C4-2B (cell line): ENCODE measurements at regions not wholly inside any gene's neighbourhood (a gene's known extent, or its start where the extent isn't known, plus 50 kb on each side); places are given as distances from the start of the nearest gene placed in this dataset.
"Not testable (repeated sequence)": the region's sequence is repeated elsewhere in the genome, so short reads cannot be mapped to it uniquely, and the experiment has no call there.

ENCODE experiments used
- ZFX ChIP-seq: fragments of 450-650 bp; IDR thresholded peaks from 2 replicates; pipeline ENCODE4 v1.6.1; 2017
- TF ChIP-seq, protein P1 (sequence below): fragments of 450-650 bp; conservative IDR thresholded peaks from 2 replicates; pipeline ENCODE4 v1.5.1; 2017; ENCODE audit warnings: mild to moderate bottlenecking

DNA sequence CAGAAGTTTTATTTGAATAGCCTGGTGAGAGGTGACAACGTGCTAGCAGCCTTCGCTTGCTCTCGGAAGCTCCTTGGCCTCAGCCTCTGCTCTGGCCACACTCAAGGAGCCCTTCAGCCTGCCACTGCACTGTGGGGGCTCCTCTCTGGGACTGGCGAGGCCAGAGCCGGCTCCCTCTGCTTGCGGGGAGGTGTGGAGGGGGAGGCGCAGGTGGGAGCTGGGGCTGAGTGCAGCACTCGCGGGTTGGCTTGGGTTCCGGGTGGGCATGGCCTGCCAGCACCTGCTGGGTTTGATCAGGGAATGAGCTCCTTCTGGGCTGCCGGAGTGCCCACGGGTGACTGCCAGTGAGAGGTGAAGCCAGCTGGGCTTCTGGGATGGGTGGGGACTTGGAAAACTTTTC lies 504.8 kb upstream of the TGIF2LX start:
- TF ChIP-seq, protein P1, sequence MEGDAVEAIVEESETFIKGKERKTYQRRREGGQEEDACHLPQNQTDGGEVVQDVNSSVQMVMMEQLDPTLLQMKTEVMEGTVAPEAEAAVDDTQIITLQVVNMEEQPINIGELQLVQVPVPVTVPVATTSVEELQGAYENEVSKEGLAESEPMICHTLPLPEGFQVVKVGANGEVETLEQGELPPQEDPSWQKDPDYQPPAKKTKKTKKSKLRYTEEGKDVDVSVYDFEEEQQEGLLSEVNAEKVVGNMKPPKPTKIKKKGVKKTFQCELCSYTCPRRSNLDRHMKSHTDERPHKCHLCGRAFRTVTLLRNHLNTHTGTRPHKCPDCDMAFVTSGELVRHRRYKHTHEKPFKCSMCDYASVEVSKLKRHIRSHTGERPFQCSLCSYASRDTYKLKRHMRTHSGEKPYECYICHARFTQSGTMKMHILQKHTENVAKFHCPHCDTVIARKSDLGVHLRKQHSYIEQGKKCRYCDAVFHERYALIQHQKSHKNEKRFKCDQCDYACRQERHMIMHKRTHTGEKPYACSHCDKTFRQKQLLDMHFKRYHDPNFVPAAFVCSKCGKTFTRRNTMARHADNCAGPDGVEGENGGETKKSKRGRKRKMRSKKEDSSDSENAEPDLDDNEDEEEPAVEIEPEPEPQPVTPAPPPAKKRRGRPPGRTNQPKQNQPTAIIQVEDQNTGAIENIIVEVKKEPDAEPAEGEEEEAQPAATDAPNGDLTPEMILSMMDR: not testable (repeated sequence)
- not testable (repeated sequence) for TF ChIP-seq ZFX
